Trophoblast cell (in vitro differentiated cells and primary cell): ENCODE measurements at regions not wholly inside any gene's neighbourhood (a gene's known extent, or its start where the extent isn't known, plus 50 kb on each side); places are given as distances from the start of the nearest gene placed in this dataset.

Experiments
- DNase-seq, 2 donors: peaks; one replicate each; pipeline ENCODE4 v3.0.0-alpha.2; 2016
- H2AFZ ChIP-seq: 2 replicates; pipeline ENCODE4 v1.6.1; 2013; ENCODE audit warnings: low read length, moderate library complexity, mild to moderate bottlenecking; ENCODE audit not compliant: insufficient read depth, poor library complexity
- H2AK5ac ChIP-seq: 2 replicates; pipeline ENCODE4 v1.6.1; 2013; ENCODE audit warnings: mild to moderate bottlenecking, low read length
- H2BK120ac ChIP-seq: 2 replicates; pipeline ENCODE4 v1.6.1; 2013; ENCODE audit warnings: low read length, mild to moderate bottlenecking, moderate library complexity; ENCODE audit not compliant: insufficient read depth, poor library complexity
- H2BK12ac ChIP-seq: 2 replicates; pipeline ENCODE4 v1.6.1; 2013; ENCODE audit warnings: mild to moderate bottlenecking, low read length, moderate library complexity
- H2BK5ac ChIP-seq: 2 replicates; pipeline ENCODE4 v1.6.1; 2013; ENCODE audit warnings: low read length, low read depth, moderate library complexity, mild to moderate bottlenecking; ENCODE audit not compliant: poor library complexity
- H3K14ac ChIP-seq: 2 replicates; pipeline ENCODE4 v1.6.1; 2013; ENCODE audit warnings: mild to moderate bottlenecking, low read length
- H3K18ac ChIP-seq: 2 replicates; pipeline ENCODE4 v1.6.1; 2013; ENCODE audit warnings: mild to moderate bottlenecking, low read length
- H3K23ac ChIP-seq: 2 replicates; pipeline ENCODE4 v1.6.1; 2013; ENCODE audit warnings: low read length
- H3K27ac ChIP-seq: 2 replicates; pipeline ENCODE4 v1.5.1; 2013; ENCODE audit warnings: low read depth, mild to moderate bottlenecking, inconsistent platforms, low read length, moderate library complexity
- H3K27me3 ChIP-seq: 2 replicates; pipeline ENCODE4 v1.6.1; 2013; ENCODE audit warnings: inconsistent platforms, mild to moderate bottlenecking, low read length, moderate library complexity; ENCODE audit not compliant: insufficient read depth
- H3K36me3 ChIP-seq, 2 experiments: 1 replicate in 1 of 2; 2 replicates in 1 of 2; pipeline ENCODE4 v1.6.1; 2013; ENCODE audit warnings: low read length in 2 of 2, mild to moderate bottlenecking in 2 of 2, moderate library complexity in 1 of 2; ENCODE audit not compliant: insufficient read depth in 2 of 2, control insufficient read depth in 1 of 2
- H3K4ac ChIP-seq: 2 replicates; pipeline ENCODE4 v1.6.1; 2013; ENCODE audit warnings: low read depth, mild to moderate bottlenecking, low read length, moderate library complexity
- H3K4me1 ChIP-seq, 2 experiments: 1 replicate in 1 of 2; 2 replicates in 1 of 2; pipeline ENCODE4 v1.6.1; 2013; ENCODE audit warnings: low read length in 2 of 2, mild to moderate bottlenecking in 2 of 2, moderate library complexity in 1 of 2; ENCODE audit not compliant: insufficient read depth in 2 of 2, control insufficient read depth in 1 of 2
- H3K4me2 ChIP-seq: 2 replicates; pipeline ENCODE4 v1.6.1; 2013; ENCODE audit warnings: inconsistent platforms, mild to moderate bottlenecking, low read length, moderate library complexity
- H3K4me3 ChIP-seq: 2 replicates; pipeline ENCODE4 v1.5.1; 2013; ENCODE audit warnings: mild to moderate bottlenecking, low read depth, low read length, inconsistent platforms
- H3K79me1 ChIP-seq: one replicate; pipeline ENCODE4 v1.6.1; 2013; ENCODE audit warnings: low read length
- H3K79me2 ChIP-seq: 2 replicates; pipeline ENCODE4 v1.6.1; 2013; ENCODE audit warnings: low read length, mild to moderate bottlenecking; ENCODE audit not compliant: control insufficient read depth, insufficient read depth, poor library complexity
- H3K9ac ChIP-seq: 2 replicates; pipeline ENCODE4 v1.6.1; 2013; ENCODE audit warnings: mild to moderate bottlenecking, low read length
- H3K9me3 ChIP-seq: 2 replicates; pipeline ENCODE4 v1.6.1; 2013; ENCODE audit warnings: low read depth, mild to moderate bottlenecking, control low read depth, inconsistent platforms, low read length; ENCODE audit not compliant: insufficient read depth
- H4K12ac ChIP-seq: 2 replicates; pipeline ENCODE4 v1.6.1; 2013; ENCODE audit warnings: low read depth, mild to moderate bottlenecking, low read length, moderate library complexity
- H4K8ac ChIP-seq: 2 replicates; pipeline ENCODE4 v1.6.1; 2013; ENCODE audit warnings: low read depth, mild to moderate bottlenecking, low read length, moderate library complexity
- H4K91ac ChIP-seq: one replicate; pipeline ENCODE4 v1.6.1; 2013; ENCODE audit warnings: low read depth, mild to moderate bottlenecking, low read length, moderate library complexity
- WGBS: extraction: QIAGEN DNeasy Blood & Tissue Kit; methylation state at CpG from one replicate; pipeline ENCODE4 v1.1.7; 2013; ENCODE audit warnings: missing lambda C conversion rate; ENCODE audit not compliant: insufficient read length, insufficient coverage; ENCODE audit errors: extremely low coverage; 5-methylcytosine and 5-hydroxymethylcytosine counted together

DNA sequence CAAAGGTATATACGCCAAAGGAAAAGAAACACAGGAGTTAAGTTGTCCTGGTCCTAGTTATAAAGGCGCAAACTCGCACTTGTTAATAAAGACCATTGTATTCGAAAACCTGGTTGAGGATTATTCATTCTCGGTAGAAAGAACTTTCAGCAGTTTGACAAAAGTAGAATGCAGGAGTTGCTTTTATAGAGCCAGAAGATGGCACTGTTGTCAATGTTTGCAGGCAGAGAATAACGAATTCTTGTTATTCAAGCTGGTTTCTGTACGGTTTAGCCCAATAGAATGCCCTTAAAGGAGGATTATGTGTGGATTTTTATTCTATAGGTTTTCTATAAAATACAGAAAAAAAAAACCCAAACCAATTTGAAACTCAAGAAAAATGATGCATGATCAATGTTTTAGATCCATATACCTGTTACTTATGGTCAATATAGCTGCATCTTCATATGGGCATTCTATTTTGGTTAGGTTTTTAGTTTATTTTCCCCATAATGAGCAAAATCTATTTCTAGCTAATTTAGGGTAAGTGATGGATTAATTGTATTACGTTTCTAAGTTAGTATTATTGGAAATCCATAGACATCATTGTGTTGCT lies 510.3 kb downstream of the PLCL1 start:
- Histone ChIP-seq H2AFZ (no peak overlapping the region), H3K27ac (no peak overlapping the region), H3K9ac (no peak overlapping the region), H2AK5ac (no peak overlapping the region), H3K79me2 (no peaks in the 10 kb centered on the region), H3K4me1 (no peaks in the 10 kb centered on the region), H3K18ac (no peak overlapping the region), H3K27me3 (no peaks in the 10 kb centered on the region), H4K12ac (no peak overlapping the region), H3K79me1 (no peaks in the 10 kb centered on the region), H3K14ac (no peak overlapping the region), H3K4ac (no peak overlapping the region), H3K36me3 (no peaks in the 10 kb centered on the region), H2BK5ac (no peak overlapping the region), H3K9me3 (no peaks in the 10 kb centered on the region), H4K8ac (no peak overlapping the region), H2BK12ac (no peak overlapping the region), H3K4me3 (no peak overlapping the region), H3K23ac (no peak overlapping the region), H3K4me2 (no peak overlapping the region), H2BK120ac (no peak overlapping the region), H4K91ac (no peak overlapping the region)
- peak in 1 of 2 donors; percentile 77 for DNase-seq
- no CpG with 5 or more reads among the region's 8 CpGs for WGBS

DNA sequence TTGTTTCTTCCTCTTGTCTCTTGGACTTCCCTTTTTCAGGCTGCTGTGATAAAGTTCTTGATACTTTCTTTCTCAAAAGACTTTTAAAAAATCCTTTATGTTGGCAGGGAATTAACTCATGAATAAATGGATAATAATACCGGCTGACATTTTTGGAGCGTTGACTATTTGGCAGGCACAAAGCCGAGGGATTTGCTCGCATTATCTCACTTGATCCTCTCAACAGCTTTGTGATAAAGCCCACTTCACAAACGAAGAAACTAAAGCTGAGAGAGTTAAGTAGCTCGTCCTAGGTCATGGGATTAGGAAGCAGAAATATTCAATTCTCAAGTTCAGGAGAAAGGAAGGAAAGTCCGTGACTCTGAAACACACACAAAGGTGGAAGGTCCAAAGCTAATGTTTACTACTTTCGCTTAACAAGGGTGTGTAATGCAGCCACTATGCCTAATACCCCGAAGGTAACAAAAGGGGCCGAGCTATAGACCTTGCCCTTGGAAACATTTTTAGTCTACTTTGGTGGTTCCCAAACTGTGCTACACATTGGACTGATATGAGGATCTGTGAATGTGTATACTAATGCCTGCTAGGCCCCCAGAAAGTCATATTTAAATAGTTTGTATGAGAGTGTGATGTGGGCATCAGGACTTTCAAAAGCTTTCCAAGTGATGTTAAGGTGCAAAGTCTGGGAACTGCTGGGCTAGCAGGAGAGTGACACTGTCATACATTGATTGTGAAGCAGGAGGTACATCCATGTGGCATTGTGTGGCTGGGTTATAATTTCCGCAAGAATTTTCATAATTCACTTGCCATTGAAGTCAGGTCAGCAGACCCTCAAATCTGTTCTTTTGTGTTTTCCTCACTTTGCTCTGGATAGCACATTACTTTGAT lies 508.4 kb downstream of the PLCL1 start:
- Histone ChIP-seq H3K9ac (no peak overlapping the region), H3K27ac (no peak overlapping the region), H3K27me3 (no peaks in the 10 kb centered on the region), H3K79me1 (no peaks in the 10 kb centered on the region), H4K8ac (no peak overlapping the region), H2AFZ (no peak overlapping the region), H2BK5ac (no peak overlapping the region), H2BK12ac (no peak overlapping the region), H3K18ac (no peak overlapping the region), H4K91ac (no peak overlapping the region), H3K23ac (no peak overlapping the region), H2BK120ac (no peak overlapping the region), H3K4ac (no peak overlapping the region), H3K9me3 (no peaks in the 10 kb centered on the region), H4K12ac (no peak overlapping the region), H3K36me3 (no peaks in the 10 kb centered on the region), H2AK5ac (no peak overlapping the region), H3K4me2 (no peak overlapping the region), H3K14ac (no peak overlapping the region), H3K4me1 (no peaks in the 10 kb centered on the region), H3K79me2 (no peaks in the 10 kb centered on the region), H3K4me3 (no peak overlapping the region)
- no CpG with 5 or more reads among the region's 11 CpGs for WGBS
- no peak for DNase-seq

DNA sequence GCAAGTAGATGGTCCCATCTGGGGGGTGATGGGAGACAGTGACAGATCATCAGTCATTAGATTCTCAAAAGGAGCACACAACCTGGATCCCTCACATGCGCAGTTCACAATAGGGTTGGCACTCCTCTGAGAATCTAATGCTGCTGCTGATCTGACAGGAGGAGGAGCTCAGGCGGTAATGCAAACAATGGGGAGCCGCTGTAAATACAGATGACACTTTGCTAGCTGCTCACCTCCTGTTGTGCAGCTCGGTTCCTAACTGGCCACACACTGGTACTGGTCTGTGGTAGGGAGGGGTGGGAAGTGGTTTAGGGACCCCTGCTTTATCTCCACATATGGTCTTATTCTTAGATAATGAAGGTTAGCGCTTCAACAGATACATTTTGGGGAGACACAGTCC lies 506.6 kb downstream of the PLCL1 start:
- H2AFZ ChIP-seq = no peak overlapping the region
- H3K36me3 ChIP-seq = no peaks in the 10 kb centered on the region
- DNase-seq = no peak
- H2BK12ac ChIP-seq = no peak overlapping the region
- no peaks in the 10 kb centered on the region for H3K27me3 ChIP-seq
- no peak overlapping the region for H2BK5ac ChIP-seq
- no peak overlapping the region for H3K4me3 ChIP-seq
- H3K9me3 ChIP-seq = no peaks in the 10 kb centered on the region
- no peak overlapping the region for H4K12ac ChIP-seq
- H3K18ac ChIP-seq = no peak overlapping the region
- no peak overlapping the region for H3K4ac ChIP-seq
- no peak overlapping the region for H3K9ac ChIP-seq
- H2BK120ac ChIP-seq = no peak overlapping the region
- no peak overlapping the region for H4K8ac ChIP-seq
- no peak overlapping the region for H4K91ac ChIP-seq
- H3K4me2 ChIP-seq = no peak overlapping the region
- no CpG with 5 or more reads among the region's 5 CpGs for WGBS
- no peak overlapping the region for H3K27ac ChIP-seq
- H3K14ac ChIP-seq = no peak overlapping the region
- no peaks in the 10 kb centered on the region for H3K79me2 ChIP-seq
- H3K23ac ChIP-seq = no peak overlapping the region
- no peaks in the 10 kb centered on the region for H3K79me1 ChIP-seq
- H3K4me1 ChIP-seq = peaks cover 0 to 2% of the 10 kb centered on the region in 2 experiments
- no peak overlapping the region for H2AK5ac ChIP-seq

DNA sequence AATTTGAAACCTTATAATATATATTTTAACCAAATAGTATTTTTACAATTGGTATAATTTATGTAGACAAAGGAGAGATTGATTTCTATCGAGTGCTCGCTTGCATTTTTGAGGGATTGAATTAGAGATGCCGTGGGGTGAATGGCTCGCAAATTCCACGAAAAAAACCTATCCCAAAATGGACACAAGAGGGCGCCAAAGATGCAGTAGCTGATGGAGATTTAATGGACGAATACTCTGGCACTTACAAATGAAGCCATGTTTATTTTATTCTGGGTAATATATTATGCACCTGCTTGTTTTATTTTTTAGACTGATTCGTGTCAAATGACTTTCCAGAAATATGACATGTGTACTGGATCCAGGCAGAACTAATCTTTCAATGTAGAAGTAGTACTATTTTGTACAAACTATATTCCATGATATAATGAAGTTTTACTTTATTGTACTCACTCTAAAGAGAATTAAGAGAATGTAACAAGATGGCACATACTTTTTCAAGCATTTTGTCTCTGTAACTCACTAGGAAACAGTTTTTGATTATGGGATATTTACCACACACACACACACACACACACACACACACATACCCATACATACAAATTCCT lies 505.4 kb downstream of the PLCL1 start:
- no peaks in the 10 kb centered on the region for H3K79me1 ChIP-seq
- H4K8ac ChIP-seq = no peak overlapping the region
- H2AFZ ChIP-seq = no peak overlapping the region
- no peak overlapping the region for H3K23ac ChIP-seq
- H2BK5ac ChIP-seq = no peak overlapping the region
- no CpG with 5 or more reads among the region's 8 CpGs for WGBS
- H3K36me3 ChIP-seq = no peaks in the 10 kb centered on the region
- no peak overlapping the region for H3K4me2 ChIP-seq
- no peak overlapping the region for H2AK5ac ChIP-seq
- no peak overlapping the region for H2BK120ac ChIP-seq
- no peak overlapping the region for H4K91ac ChIP-seq
- no peak overlapping the region for H4K12ac ChIP-seq
- H3K4ac ChIP-seq = no peak overlapping the region
- no peaks in the 10 kb centered on the region for H3K27me3 ChIP-seq
- peak; percentile 21 to 82 for DNase-seq
- H3K4me3 ChIP-seq = no peak overlapping the region
- no peak overlapping the region for H3K18ac ChIP-seq
- no peak overlapping the region for H3K27ac ChIP-seq
- H3K79me2 ChIP-seq = no peaks in the 10 kb centered on the region
- no peak overlapping the region for H3K9ac ChIP-seq
- peaks cover 0 to 2% of the 10 kb centered on the region in 2 experiments for H3K4me1 ChIP-seq
- no peaks in the 10 kb centered on the region for H3K9me3 ChIP-seq
- H3K14ac ChIP-seq = no peak overlapping the region
- no peak overlapping the region for H2BK12ac ChIP-seq
